Glutamatergic neuron (in vitro differentiated cells): ENCODE measurements at regions not wholly inside any gene's neighbourhood (a gene's known extent, or its start where the extent isn't known, plus 50 kb on each side); places are given as distances from the start of the nearest gene placed in this dataset.
"Not testable (repeated sequence)": the region's sequence is repeated elsewhere in the genome, so short reads cannot be mapped to it uniquely, and the experiment has no call there.

Source experiments
- DNase-seq: peaks from one replicate; pipeline ENCODE4 v3.0.0; 2022
- H3K27ac Mint-ChIP-seq: one replicate; pipeline ENCODE4 v1.8.0; 2020; ENCODE audit warnings: mild to moderate bottlenecking, mixed read lengths, inconsistent platforms; ENCODE audit not compliant: unreplicated experiment
- H3K27me3 Mint-ChIP-seq: one replicate; pipeline ENCODE4 v1.8.0; 2020; ENCODE audit warnings: mild to moderate bottlenecking, moderate library complexity, mixed read lengths, inconsistent platforms; ENCODE audit not compliant: unreplicated experiment
- H3K36me3 Mint-ChIP-seq: one replicate; pipeline ENCODE4 v1.8.0; 2020; ENCODE audit warnings: mild to moderate bottlenecking, mixed read lengths, inconsistent platforms; ENCODE audit not compliant: unreplicated experiment
- H3K4me1 Mint-ChIP-seq: one replicate; pipeline ENCODE4 v1.8.0; 2020; ENCODE audit warnings: mild to moderate bottlenecking, low read depth, mixed read lengths, inconsistent platforms; ENCODE audit not compliant: unreplicated experiment
- H3K4me3 Mint-ChIP-seq: one replicate; pipeline ENCODE4 v1.8.0; 2020; ENCODE audit warnings: mild to moderate bottlenecking, mixed read lengths, inconsistent platforms; ENCODE audit not compliant: unreplicated experiment
- H3K9me3 Mint-ChIP-seq: one replicate; pipeline ENCODE4 v1.8.0; 2020; ENCODE audit warnings: mild to moderate bottlenecking, moderate library complexity, mixed read lengths, inconsistent platforms; ENCODE audit not compliant: unreplicated experiment
- CTCF ChIP-seq: fragments of 200-600 bp; sonication (generic); IDR thresholded peaks from one replicate; pipeline ENCODE4 v1.5.0; 2021; ENCODE audit not compliant: partially characterized antibody, unreplicated experiment

GRCh38 chr2:180891360-180891759 lies 89.0 kb upstream of the UBE2E3 start:
- H3K27ac Mint-ChIP-seq = no peak overlapping the region
- no peaks in the 10 kb centered on the region for H3K27me3 Mint-ChIP-seq
- no peaks in the 10 kb centered on the region for H3K4me1 Mint-ChIP-seq
- DNase-seq = no peak
- H3K9me3 Mint-ChIP-seq = peaks cover 1% of the 10 kb centered on the region
- H3K4me3 Mint-ChIP-seq = no peak overlapping the region
- H3K36me3 Mint-ChIP-seq = peaks cover under 1% of the 10 kb centered on the region
- TF ChIP-seq CTCF = no peak

GRCh38 chr2:180890781-180891180 lies 89.6 kb upstream of the UBE2E3 start:
- Mint-ChIP-seq H3K4me1 (no peaks in the 10 kb centered on the region), H3K36me3 (peaks cover 6% of the 10 kb centered on the region), H3K4me3 (no peak overlapping the region), H3K27ac (no peak overlapping the region), H3K9me3 (peaks cover 2% of the 10 kb centered on the region), H3K27me3 (no peaks in the 10 kb centered on the region)
- TF ChIP-seq CTCF = no peak
- no peak for DNase-seq

DNA sequence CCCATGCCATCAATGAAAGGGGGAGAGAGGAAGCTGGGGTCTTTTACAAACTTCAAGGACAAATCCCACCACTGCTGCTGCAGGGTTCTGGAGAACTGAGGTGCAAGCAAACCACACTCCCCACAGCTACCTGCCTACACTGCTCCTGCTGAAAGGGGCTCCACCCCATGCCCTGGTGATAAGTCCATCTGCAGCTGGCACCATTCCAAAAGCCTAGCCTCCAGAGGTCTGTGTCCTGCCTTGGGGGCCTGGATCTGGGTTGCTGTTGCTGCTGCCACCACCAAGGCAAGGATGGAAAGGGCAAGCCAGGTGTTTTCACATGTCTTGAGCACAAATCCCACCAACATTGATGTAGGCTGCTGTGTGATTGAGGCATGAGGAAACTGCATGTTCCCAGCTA lies 97.4 kb upstream of the UBE2E3 start:
- no peaks in the 10 kb centered on the region for H3K4me1 Mint-ChIP-seq
- H3K27ac Mint-ChIP-seq = no peak overlapping the region
- H3K9me3 Mint-ChIP-seq = peaks cover 9% of the 10 kb centered on the region
- no peak for DNase-seq
- no peaks in the 10 kb centered on the region for H3K27me3 Mint-ChIP-seq
- no peak overlapping the region for H3K4me3 Mint-ChIP-seq
- H3K36me3 Mint-ChIP-seq = peaks cover 34% of the 10 kb centered on the region
- TF ChIP-seq CTCF = no peak

- H3K36me3 Mint-ChIP-seq = no peaks in the 10 kb centered on the region
- no peaks in the 10 kb centered on the region for H3K27me3 Mint-ChIP-seq
- no peak overlapping the region for H3K27ac Mint-ChIP-seq
- no peak for TF ChIP-seq CTCF
- H3K4me3 Mint-ChIP-seq = no peak overlapping the region
- H3K9me3 Mint-ChIP-seq = no peaks in the 10 kb centered on the region
- no peak for DNase-seq
- peaks cover 4% of the 10 kb centered on the region for H3K4me1 Mint-ChIP-seq
Measured at GRCh38 chr2:180876506-180876905, 103.9 kb upstream of the UBE2E3 start.

DNA sequence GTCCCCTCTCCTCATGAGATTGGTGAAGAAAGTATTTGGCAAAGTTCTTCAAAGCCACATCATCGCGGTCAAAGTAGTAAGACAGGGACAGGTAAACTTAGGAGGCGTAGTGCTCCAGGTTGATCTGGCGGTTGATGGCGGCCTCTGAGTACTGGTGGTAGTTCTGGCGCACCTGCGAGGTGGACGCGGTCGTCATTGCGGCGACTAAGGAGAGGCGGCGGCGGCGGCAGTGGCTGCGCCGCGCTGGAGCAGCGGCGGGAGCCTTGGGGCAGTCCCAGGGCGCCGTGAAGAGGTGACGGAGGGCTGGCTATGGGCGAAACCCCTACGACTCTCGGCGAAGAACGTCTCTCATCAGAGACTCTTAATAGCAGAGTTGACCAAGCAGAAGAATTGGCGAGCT lies 107.2 kb upstream of the UBE2E3 start:
- no peak for TF ChIP-seq CTCF
- Mint-ChIP-seq H3K9me3 (no peaks in the 10 kb centered on the region), H3K4me1 (peaks cover 4% of the 10 kb centered on the region), H3K27ac (no peak overlapping the region), H3K27me3 (no peaks in the 10 kb centered on the region), H3K36me3 (no peaks in the 10 kb centered on the region), H3K4me3 (no peak overlapping the region)
- DNase-seq = no peak

DNA sequence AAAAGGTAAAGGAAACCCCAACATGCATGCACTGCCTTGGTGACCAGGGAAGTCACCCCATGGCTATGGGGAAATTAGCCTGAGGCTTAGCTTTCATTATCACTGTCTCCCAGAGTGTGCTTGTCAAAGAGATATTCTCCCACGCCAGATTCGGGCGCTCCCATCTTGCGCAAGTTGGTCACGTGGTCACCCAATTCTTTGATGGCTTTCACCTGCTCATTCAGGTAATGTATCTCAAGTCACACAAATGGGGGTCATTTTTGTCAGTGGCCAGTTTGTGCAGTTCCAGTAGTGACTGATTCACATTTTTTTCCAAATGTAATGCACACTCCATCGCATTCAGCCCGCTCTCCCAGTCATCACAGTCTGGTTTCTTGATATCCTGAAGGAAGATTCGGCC lies 107.6 kb upstream of the UBE2E3 start:
- H3K4me3 Mint-ChIP-seq, H3K27ac Mint-ChIP-seq, H3K9me3 Mint-ChIP-seq, H3K36me3 Mint-ChIP-seq, DNase-seq, H3K27me3 Mint-ChIP-seq, H3K4me1 Mint-ChIP-seq: not testable (repeated sequence)
